Endodermal cell (in vitro differentiated cells): ENCODE measurements at regions not wholly inside any gene's neighbourhood (a gene's known extent, or its start where the extent isn't known, plus 50 kb on each side); places are given as distances from the start of the nearest gene placed in this dataset.

Source experiments
- DNase-seq: peaks from one replicate; pipeline ENCODE4 v3.0.0-alpha.2; 2017
- H3K27ac ChIP-seq: 2 replicates; pipeline ENCODE4 v1.5.1; 2013; ENCODE audit warnings: mild to moderate bottlenecking, low read depth, low read length, moderate library complexity
- H3K27me3 ChIP-seq: 2 replicates; pipeline ENCODE4 v1.6.1; 2013; ENCODE audit warnings: mild to moderate bottlenecking, low read length, moderate library complexity; ENCODE audit not compliant: insufficient read depth, control insufficient read depth, poor library complexity, severe bottlenecking
- H3K36me3 ChIP-seq: 2 replicates; pipeline ENCODE4 v1.7.0; 2013; ENCODE audit warnings: mild to moderate bottlenecking, low read length, moderate library complexity; ENCODE audit not compliant: control insufficient read depth, insufficient read depth
- H3K4me1 ChIP-seq: one replicate; pipeline ENCODE4 v1.7.0; 2013; ENCODE audit warnings: low read length; ENCODE audit not compliant: control insufficient read depth, insufficient read depth
- H3K4me3 ChIP-seq: 2 replicates; pipeline ENCODE4 v1.5.1; 2013; ENCODE audit warnings: mild to moderate bottlenecking, low read length, moderate library complexity
- H3K9ac ChIP-seq: 2 replicates; pipeline ENCODE4 v1.6.1; 2013; ENCODE audit warnings: mild to moderate bottlenecking, low read length, moderate library complexity; ENCODE audit not compliant: poor library complexity, severe bottlenecking; ENCODE audit errors: extremely low read depth
- H3K9me3 ChIP-seq: 2 replicates; pipeline ENCODE4 v1.6.1; 2013; ENCODE audit warnings: mild to moderate bottlenecking, low read length, moderate library complexity; ENCODE audit not compliant: control insufficient read depth
- H3K27ac Mint-ChIP-seq: 2 replicates; pipeline ENCODE4 v1.8.0; 2020; ENCODE audit warnings: mixed read lengths
- H3K27me3 Mint-ChIP-seq: 2 replicates; pipeline ENCODE4 v1.8.0; 2021; ENCODE audit warnings: mild to moderate bottlenecking, mixed read lengths; ENCODE audit not compliant: insufficient read depth
- H3K36me3 Mint-ChIP-seq: 2 replicates; pipeline ENCODE4 v1.8.0; 2020; ENCODE audit warnings: low read depth, mixed read lengths
- H3K4me1 Mint-ChIP-seq: 2 replicates; pipeline ENCODE4 v1.8.0; 2020; ENCODE audit warnings: mixed read lengths
- H3K4me3 Mint-ChIP-seq: 2 replicates; pipeline ENCODE4 v1.8.0; 2020; ENCODE audit warnings: mild to moderate bottlenecking, moderate library complexity, mixed read lengths
- H3K9me3 Mint-ChIP-seq: 2 replicates; pipeline ENCODE4 v1.8.0; 2020; ENCODE audit warnings: mild to moderate bottlenecking, mixed read lengths
- whole genome bisulfite sequencing, 2 experiments: methylation state at CpG; one replicate each; pipeline versions ENCODE4 v1.1.5 to v1.1.7; 2013; ENCODE audit warnings: missing lambda C conversion rate in 2 of 2, mixed read lengths in 1 of 2; ENCODE audit not compliant: insufficient coverage in 1 of 2, insufficient read length in 1 of 2; 5-methylcytosine and 5-hydroxymethylcytosine counted together
- TF ChIP-seq, protein P1 (sequence below): fragments of 200-600 bp; sonication (generic); conservative IDR thresholded peaks from 2 replicates; pipeline ENCODE4 v1.5.0; 2021; ENCODE audit warnings: antibody characterized with exemption, mild to moderate bottlenecking

DNA sequence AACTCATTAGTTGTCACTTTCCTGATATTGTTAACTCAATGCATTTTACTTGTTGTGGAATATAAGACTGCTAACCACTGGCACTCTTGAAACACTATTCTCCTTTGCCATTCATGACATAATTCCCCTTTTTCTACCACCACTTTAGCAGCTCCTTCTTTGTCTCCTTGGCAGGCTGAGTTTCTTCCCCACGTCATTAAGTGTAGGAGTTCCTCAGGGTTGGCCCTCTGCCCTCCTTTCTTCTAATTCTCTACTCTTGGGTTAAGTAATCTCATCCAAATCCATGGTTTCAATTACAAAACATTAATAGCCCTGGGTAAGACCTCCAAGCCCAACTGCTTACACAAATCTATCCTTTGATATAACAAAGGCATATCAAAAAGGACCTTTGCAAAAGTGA, 175.1 kb downstream of the HGF start:
- no peaks in the 10 kb centered on the region for H3K9me3 Mint-ChIP-seq
- 85 to 86% methylated on average over 1 of the region's 1 CpG for WGBS, 2 experiments
- TF ChIP-seq, protein P1, sequence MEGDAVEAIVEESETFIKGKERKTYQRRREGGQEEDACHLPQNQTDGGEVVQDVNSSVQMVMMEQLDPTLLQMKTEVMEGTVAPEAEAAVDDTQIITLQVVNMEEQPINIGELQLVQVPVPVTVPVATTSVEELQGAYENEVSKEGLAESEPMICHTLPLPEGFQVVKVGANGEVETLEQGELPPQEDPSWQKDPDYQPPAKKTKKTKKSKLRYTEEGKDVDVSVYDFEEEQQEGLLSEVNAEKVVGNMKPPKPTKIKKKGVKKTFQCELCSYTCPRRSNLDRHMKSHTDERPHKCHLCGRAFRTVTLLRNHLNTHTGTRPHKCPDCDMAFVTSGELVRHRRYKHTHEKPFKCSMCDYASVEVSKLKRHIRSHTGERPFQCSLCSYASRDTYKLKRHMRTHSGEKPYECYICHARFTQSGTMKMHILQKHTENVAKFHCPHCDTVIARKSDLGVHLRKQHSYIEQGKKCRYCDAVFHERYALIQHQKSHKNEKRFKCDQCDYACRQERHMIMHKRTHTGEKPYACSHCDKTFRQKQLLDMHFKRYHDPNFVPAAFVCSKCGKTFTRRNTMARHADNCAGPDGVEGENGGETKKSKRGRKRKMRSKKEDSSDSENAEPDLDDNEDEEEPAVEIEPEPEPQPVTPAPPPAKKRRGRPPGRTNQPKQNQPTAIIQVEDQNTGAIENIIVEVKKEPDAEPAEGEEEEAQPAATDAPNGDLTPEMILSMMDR, result no peak
- no peaks in the 10 kb centered on the region for H3K27me3 Mint-ChIP-seq
- H3K27ac ChIP-seq, result no peak overlapping the region
- no peaks in the 10 kb centered on the region for H3K4me1 ChIP-seq
- no peak overlapping the region for H3K4me3 ChIP-seq
- DNase-seq, result no peak
- no peaks in the 10 kb centered on the region for H3K9me3 ChIP-seq
- H3K9ac ChIP-seq, result no peak overlapping the region
- no peaks in the 10 kb centered on the region for H3K4me1 Mint-ChIP-seq
- no peaks in the 10 kb centered on the region for H3K27me3 ChIP-seq
- H3K27ac Mint-ChIP-seq, result no peak overlapping the region
- no peaks in the 10 kb centered on the region for H3K36me3 ChIP-seq
- no peak overlapping the region for H3K4me3 Mint-ChIP-seq
- H3K36me3 Mint-ChIP-seq, result no peaks in the 10 kb centered on the region

DNA sequence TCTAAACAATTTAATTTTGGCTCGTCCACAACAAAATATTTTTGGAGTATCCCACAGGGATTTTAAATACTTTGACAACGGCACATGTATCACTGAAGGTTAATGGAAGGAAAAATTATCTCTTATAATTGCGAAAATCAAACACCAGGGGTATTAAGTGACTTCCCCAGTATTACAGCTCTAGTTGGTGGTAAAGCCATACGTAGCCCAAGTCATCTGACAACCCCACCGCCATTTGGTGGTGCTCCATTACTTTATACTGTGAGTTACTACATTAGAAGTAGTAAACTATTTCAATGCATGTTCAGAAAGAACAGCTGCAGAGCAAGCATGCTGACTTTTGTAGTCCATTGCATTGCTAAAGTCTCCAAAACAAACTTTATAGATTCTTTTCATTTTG, 179.7 kb downstream of the HGF start:
- no peaks in the 10 kb centered on the region for H3K9me3 ChIP-seq

DNA sequence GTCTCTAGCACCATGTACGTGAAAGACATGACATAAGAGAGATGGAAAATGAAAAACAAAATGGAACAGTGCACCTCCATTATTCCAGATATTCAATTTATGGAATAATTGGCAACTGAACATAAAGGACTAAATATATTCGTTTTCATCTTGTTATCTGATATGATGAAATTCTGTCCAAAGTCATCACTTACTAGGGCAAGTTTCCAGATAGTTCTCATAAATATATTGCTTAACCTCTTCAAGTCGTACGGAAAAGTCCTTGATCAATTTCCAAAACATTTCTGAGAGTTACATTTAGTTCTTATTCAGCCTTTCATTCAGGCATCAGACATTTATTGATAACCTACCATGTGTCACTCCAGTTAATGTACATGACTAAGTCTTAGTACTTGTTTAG, 185.2 kb downstream of the HGF start:
- Mint-ChIP-seq H3K27me3 (no peaks in the 10 kb centered on the region), H3K27ac (no peak overlapping the region), H3K4me1 (no peaks in the 10 kb centered on the region), H3K4me3 (no peak overlapping the region), H3K36me3 (no peaks in the 10 kb centered on the region), H3K9me3 (no peaks in the 10 kb centered on the region)
- H3K27me3 ChIP-seq, result no peaks in the 10 kb centered on the region
- no peaks in the 10 kb centered on the region for H3K9me3 ChIP-seq
- no peak overlapping the region for H3K27ac ChIP-seq
- H3K4me1 ChIP-seq, result no peaks in the 10 kb centered on the region
- 89 to 95% methylated on average over 3 to 4 of the region's 4 CpGs for WGBS, 2 experiments
- TF ChIP-seq, protein P1, result no peak
- no peaks in the 10 kb centered on the region for H3K36me3 ChIP-seq
- DNase-seq, result no peak
- H3K4me3 ChIP-seq, result no peak overlapping the region
- no peak overlapping the region for H3K9ac ChIP-seq

More for the DNA sequence above, 179.7 kb downstream of the HGF start:
- no peaks in the 10 kb centered on the region for H3K36me3 Mint-ChIP-seq
- H3K27ac ChIP-seq, result no peak overlapping the region
- H3K9me3 Mint-ChIP-seq, result no peaks in the 10 kb centered on the region
- H3K4me3 Mint-ChIP-seq, result no peak overlapping the region
- no peaks in the 10 kb centered on the region for H3K4me1 Mint-ChIP-seq
- no peaks in the 10 kb centered on the region for H3K4me1 ChIP-seq
- no peaks in the 10 kb centered on the region for H3K27me3 ChIP-seq
- WGBS, 2 experiments, result 93 to 100% methylated on average over 4 to 5 of the region's 5 CpGs
- no peak overlapping the region for H3K4me3 ChIP-seq
- H3K9ac ChIP-seq, result no peak overlapping the region
- no peaks in the 10 kb centered on the region for H3K27me3 Mint-ChIP-seq
- TF ChIP-seq, protein P1, result no peak
- no peak overlapping the region for H3K27ac Mint-ChIP-seq
- no peak for DNase-seq
- H3K36me3 ChIP-seq, result no peaks in the 10 kb centered on the region
